Fibroblast of skin of right quadriceps (primary cell): ENCODE measurements at regions not wholly inside any gene's neighbourhood (a gene's known extent, or its start where the extent isn't known, plus 50 kb on each side); places are given as distances from the start of the nearest gene placed in this dataset.
"Not testable (repeated sequence)": the region's sequence is repeated elsewhere in the genome, so short reads cannot be mapped to it uniquely, and the experiment has no call there.

Experiments used
- DNase-seq: peaks from one replicate; pipeline ENCODE4 v3.0.0-alpha.2; 2013

GRCh38 chr11:23377909-23378308 is 517.6 kb upstream of the CCDC179 start:
- DNase-seq, result no peak

- DNase-seq, result no peak
Observed at GRCh38 chr11:23391031-23391430, 530.8 kb upstream of the CCDC179 start.

GRCh38 chr11:23398052-23398451 is 537.8 kb upstream of the CCDC179 start:
- DNase-seq, result no peak

GRCh38 chr11:23399995-23400394 is 539.7 kb upstream of the CCDC179 start:
- DNase-seq, result no peak

- DNase-seq, result no peak
Observed at GRCh38 chr11:23403210-23404185, 543.2 kb upstream of the CCDC179 start.

GRCh38 chr11:23404225-23405160 is 544.2 kb upstream of the CCDC179 start:
- DNase-seq, result no peak

GRCh38 chr11:23405350-23405937 is 545.2 kb upstream of the CCDC179 start:
- DNase-seq, result no peak

GRCh38 chr11:23406131-23406819 is 546.0 kb upstream of the CCDC179 start:
- no peak for DNase-seq

- DNase-seq, result no peak
Observed at GRCh38 chr11:23413057-23413456, 552.8 kb upstream of the CCDC179 start.

GRCh38 chr11:23423104-23423503 is 562.8 kb upstream of the CCDC179 start:
- peak; percentile 63 for DNase-seq

GRCh38 chr11:23423656-23424055 is 563.4 kb upstream of the CCDC179 start:
- no peak for DNase-seq

GRCh38 chr11:23425381-23425780 is 565.1 kb upstream of the CCDC179 start:
- DNase-seq, result peak; percentile 60

GRCh38 chr11:23429569-23429968 is 569.3 kb upstream of the CCDC179 start:
- DNase-seq, result no peak

GRCh38 chr11:23453522-23453921 is 593.2 kb upstream of the CCDC179 start:
- DNase-seq, result no peak

GRCh38 chr11:23455321-23455891 is 595.1 kb upstream of the CCDC179 start:
- no peak for DNase-seq

- DNase-seq, result no peak
Observed at GRCh38 chr11:23457641-23458040, 597.4 kb upstream of the CCDC179 start.

- DNase-seq, result no peak
Observed at GRCh38 chr11:23471878-23472277, 611.6 kb upstream of the CCDC179 start.

- DNase-seq, result peak; percentile 10
Observed at GRCh38 chr11:23473782-23474181, 613.5 kb upstream of the CCDC179 start.

GRCh38 chr11:23480736-23481135 is 620.5 kb upstream of the CCDC179 start:
- DNase-seq, result no peak

- not testable (repeated sequence) for DNase-seq
Observed at GRCh38 chr11:23484146-23484545, 623.9 kb upstream of the CCDC179 start.

- not testable (repeated sequence) for DNase-seq
Observed at GRCh38 chr11:23484618-23485017, 624.3 kb upstream of the CCDC179 start.
